Keratinocyte (primary cell): ENCODE measurements at regions not wholly inside any gene's neighbourhood (a gene's known extent, or its start where the extent isn't known, plus 50 kb on each side); places are given as distances from the start of the nearest gene placed in this dataset.
"Not testable (repeated sequence)": the region's sequence is repeated elsewhere in the genome, so short reads cannot be mapped to it uniquely, and the experiment has no call there.

Experiments
- EZH2 ChIP-seq: IDR thresholded peaks from one replicate; pipeline ENCODE4 v1.6.1; 2012; ENCODE audit warnings: inconsistent platforms, mild to moderate bottlenecking, low read length, moderate library complexity
- TF ChIP-seq, protein P1 (sequence below), 3 experiments: IDR thresholded peaks in 1 of 3; conservative IDR thresholded peaks in 1 of 3; optimal IDR thresholded peaks in 1 of 3; 2 replicates in 2 of 3; 3 replicates in 1 of 3; pipeline versions ENCODE3 to v1.5.1; 2011; ENCODE audit warnings: low read length in 3 of 3, mild to moderate bottlenecking in 3 of 3, moderate library complexity in 2 of 3, control low read depth in 1 of 3, inconsistent platforms in 1 of 3; ENCODE audit not compliant: insufficient read depth in 2 of 3; ENCODE audit errors: extremely low read depth in 1 of 3

DNA sequence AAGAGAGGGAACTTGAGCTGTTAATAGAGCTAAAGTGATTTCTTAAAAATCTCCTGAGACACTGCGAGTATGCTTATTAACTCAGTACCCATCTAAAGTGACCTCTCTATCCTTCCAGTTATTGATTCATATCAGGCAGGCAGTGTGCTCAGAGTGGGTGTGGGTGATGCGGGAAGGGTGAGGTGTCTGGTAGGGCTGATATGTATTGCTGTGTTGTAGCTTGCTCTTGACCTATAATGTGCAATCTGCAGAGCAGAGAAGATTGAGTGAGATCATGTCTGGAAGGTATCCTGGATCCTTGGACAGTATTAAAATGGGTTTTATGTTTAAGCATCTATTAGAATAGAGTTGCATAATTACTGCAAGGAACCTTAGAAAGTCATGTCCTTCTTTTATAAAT is 71.9 kb upstream of the SEC22B start:
- TF ChIP-seq, protein P1, sequence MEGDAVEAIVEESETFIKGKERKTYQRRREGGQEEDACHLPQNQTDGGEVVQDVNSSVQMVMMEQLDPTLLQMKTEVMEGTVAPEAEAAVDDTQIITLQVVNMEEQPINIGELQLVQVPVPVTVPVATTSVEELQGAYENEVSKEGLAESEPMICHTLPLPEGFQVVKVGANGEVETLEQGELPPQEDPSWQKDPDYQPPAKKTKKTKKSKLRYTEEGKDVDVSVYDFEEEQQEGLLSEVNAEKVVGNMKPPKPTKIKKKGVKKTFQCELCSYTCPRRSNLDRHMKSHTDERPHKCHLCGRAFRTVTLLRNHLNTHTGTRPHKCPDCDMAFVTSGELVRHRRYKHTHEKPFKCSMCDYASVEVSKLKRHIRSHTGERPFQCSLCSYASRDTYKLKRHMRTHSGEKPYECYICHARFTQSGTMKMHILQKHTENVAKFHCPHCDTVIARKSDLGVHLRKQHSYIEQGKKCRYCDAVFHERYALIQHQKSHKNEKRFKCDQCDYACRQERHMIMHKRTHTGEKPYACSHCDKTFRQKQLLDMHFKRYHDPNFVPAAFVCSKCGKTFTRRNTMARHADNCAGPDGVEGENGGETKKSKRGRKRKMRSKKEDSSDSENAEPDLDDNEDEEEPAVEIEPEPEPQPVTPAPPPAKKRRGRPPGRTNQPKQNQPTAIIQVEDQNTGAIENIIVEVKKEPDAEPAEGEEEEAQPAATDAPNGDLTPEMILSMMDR (optimal IDR thresholded peaks at IDR 0.05 in 1 of 3, IDR thresholded peaks at IDR 0.05 in 1 of 3, conservative IDR thresholded peaks at IDR 0.05 in 1 of 3; ENCODE audit: extremely low read depth in 1 of 3, insufficient read depth in 2 of 3, low read length in 3 of 3) = not testable (repeated sequence)
- TF ChIP-seq EZH2 = not testable (repeated sequence)
